ENCODE measurements at regions not wholly inside any gene's neighbourhood (a gene's known extent, or its start where the extent isn't known, plus 50 kb on each side); places are given as distances from the start of the nearest gene placed in this dataset.

GRCh38 chr2:173496746-173497145, 142.1 kb downstream of the CDCA7 start:
- DNase-seq (ENCODE audit: low spot score), result no peak
- no peak for TF ChIP-seq CTCF (IDR thresholded peaks at IDR 0.05; ENCODE audit: extremely low read depth, missing control alignments)

GRCh38 chr2:173500953-173501352, 146.3 kb downstream of the CDCA7 start:
- TF ChIP-seq CTCF (IDR thresholded peaks at IDR 0.05; ENCODE audit: extremely low read depth, missing control alignments), result no peak
- no peak for DNase-seq (ENCODE audit: low spot score)

- no peak for TF ChIP-seq CTCF (IDR thresholded peaks at IDR 0.05; ENCODE audit: extremely low read depth, missing control alignments)
- no peak for DNase-seq (ENCODE audit: low spot score)
These were observed 147.6 kb downstream of the CDCA7 start for GRCh38 chr2:173502296-173502695.

GRCh38 chr2:173511357-173511756, 156.7 kb downstream of the CDCA7 start:
- TF ChIP-seq CTCF (IDR thresholded peaks at IDR 0.05; ENCODE audit: extremely low read depth, missing control alignments), result no peak
- DNase-seq (ENCODE audit: low spot score), result no peak

GRCh38 chr2:173511942-173512341, 157.3 kb downstream of the CDCA7 start:
- no peak for DNase-seq (ENCODE audit: low spot score)
- TF ChIP-seq CTCF (IDR thresholded peaks at IDR 0.05; ENCODE audit: extremely low read depth, missing control alignments), result no peak

- no peak for TF ChIP-seq CTCF (IDR thresholded peaks at IDR 0.05; ENCODE audit: extremely low read depth, missing control alignments)
- DNase-seq (ENCODE audit: low spot score), result no peak
These were observed 158.5 kb downstream of the CDCA7 start for GRCh38 chr2:173513107-173513727.

GRCh38 chr2:173520918-173521317, 166.2 kb downstream of the CDCA7 start:
- no peak for DNase-seq (ENCODE audit: low spot score)
- TF ChIP-seq CTCF (IDR thresholded peaks at IDR 0.05; ENCODE audit: extremely low read depth, missing control alignments), result no peak
